GM13976 (cell line): ENCODE measurements at regions not wholly inside any gene's neighbourhood (a gene's known extent, or its start where the extent isn't known, plus 50 kb on each side); places are given as distances from the start of the nearest gene placed in this dataset.

Experiments used
- DNase-seq: peaks from one replicate; pipeline ENCODE4 v3.0.0; 2012; ENCODE audit warnings: low spot score
- CTCF ChIP-seq: IDR thresholded peaks from 2 replicates; pipeline ENCODE4 v1.5.1; 2012; ENCODE audit warnings: borderline replicate concordance, mild to moderate bottlenecking; ENCODE audit not compliant: insufficient read depth; ENCODE audit errors: extremely low read depth, missing control alignments, control extremely low read depth
- in situ Hi-C: fragments of 300-500 bp; cut with MboI; formaldehyde crosslinking; loops from one replicate; pipeline ENCODE4 v1.12.0; 2022; ENCODE audit warnings: low sequenced_read_pairs, mixed read lengths, inconsistent platforms; ENCODE audit not compliant: unreplicated experiment

- DNase-seq, result no peak
These were observed 255.9 kb upstream of the TET2 start for GRCh38 chr4:104890598-104891275.

GRCh38 chr4:104896660-104897645, 249.7 kb upstream of the TET2 start:
- no peak for TF ChIP-seq CTCF
- no peak for DNase-seq
- in situ Hi-C loops, result no loop called here

More at GRCh38 chr4:104890598-104891275, 255.9 kb upstream of the TET2 start:
- in situ Hi-C loops, result no loop called here
- no peak for TF ChIP-seq CTCF

- in situ Hi-C loops, result no loop called here
- TF ChIP-seq CTCF, result no peak
- no peak for DNase-seq
These were observed 246.8 kb upstream of the TET2 start for GRCh38 chr4:104899863-104900262.

GRCh38 chr4:104901438-104901837, 245.2 kb upstream of the TET2 start:
- in situ Hi-C loops, result no loop called here
- no peak for DNase-seq
- TF ChIP-seq CTCF, result no peak

- in situ Hi-C loops, result no loop called here
- DNase-seq, result no peak
- no peak for TF ChIP-seq CTCF
These were observed 244.6 kb upstream of the TET2 start for GRCh38 chr4:104901961-104902605.

GRCh38 chr4:104905065-104905464, 241.6 kb upstream of the TET2 start:
- in situ Hi-C loops, result no loop called here
- DNase-seq, result no peak
- no peak for TF ChIP-seq CTCF
